Neural progenitor cell (in vitro differentiated cells): ENCODE measurements at regions not wholly inside any gene's neighbourhood (a gene's known extent, or its start where the extent isn't known, plus 50 kb on each side); places are given as distances from the start of the nearest gene placed in this dataset.
"Not testable (repeated sequence)": the region's sequence is repeated elsewhere in the genome, so short reads cannot be mapped to it uniquely, and the experiment has no call there.

Experiments
- DNase-seq: peaks from one replicate; pipeline ENCODE4 v3.0.0-alpha.2; 2016; ENCODE audit warnings: low spot score
- H2AFZ ChIP-seq: fragments of 200-600 bp; sonication (generic); replicated peaks from 2 replicates; pipeline ENCODE4 v1.6.1; 2016; ENCODE audit warnings: antibody characterized with exemption
- H3F3A ChIP-seq: fragments of 200-600 bp; sonication (generic); 2 replicates; pipeline ENCODE4 v1.6.1; 2016; ENCODE audit warnings: antibody characterized with exemption, low read depth
- H3K27ac ChIP-seq: fragments of 200-600 bp; sonication (generic); 2 replicates; pipeline ENCODE4 v1.5.1; 2016; ENCODE audit warnings: mild to moderate bottlenecking
- H3K27me3 ChIP-seq: fragments of 200-600 bp; sonication (generic); 2 replicates; pipeline ENCODE4 v1.6.1; 2016; ENCODE audit warnings: mild to moderate bottlenecking, moderate library complexity
- H3K36me3 ChIP-seq: fragments of 200-600 bp; sonication (generic); 2 replicates; pipeline ENCODE4 v1.5.1; 2016
- H3K4me1 ChIP-seq: fragments of 200-600 bp; sonication (generic); 2 replicates; pipeline ENCODE4 v1.6.1; 2016; ENCODE audit warnings: mixed run types
- H3K4me2 ChIP-seq: fragments of 200-600 bp; sonication (generic); 2 replicates; pipeline ENCODE4 v1.6.1; 2016
- H3K4me3 ChIP-seq: fragments of 200-600 bp; sonication (generic); 2 replicates; pipeline ENCODE4 v1.5.1; 2016
- H3K79me2 ChIP-seq: fragments of 200-600 bp; sonication (generic); 2 replicates; pipeline ENCODE4 v1.6.1; 2016; ENCODE audit warnings: low read depth
- H3K9ac ChIP-seq: fragments of 200-600 bp; sonication (generic); 2 replicates; pipeline ENCODE4 v1.6.1; 2016
- H3K9me3 ChIP-seq: fragments of 200-600 bp; sonication (generic); 2 replicates; pipeline ENCODE4 v1.5.1; 2016; ENCODE audit warnings: low read depth
- H4K20me1 ChIP-seq: fragments of 200-600 bp; sonication (generic); 2 replicates; pipeline ENCODE4 v1.6.1; 2016; ENCODE audit warnings: low read depth
- H3K27ac Mint-ChIP-seq: 3 replicates; pipeline ENCODE4 v1.8.0; 2021; ENCODE audit warnings: mixed read lengths
- H3K27me3 Mint-ChIP-seq: 2 replicates; pipeline ENCODE4 v1.8.0; 2022; ENCODE audit warnings: low read depth, mild to moderate bottlenecking, inconsistent platforms, moderate library complexity, mixed read lengths; ENCODE audit not compliant: insufficient read depth
- H3K36me3 Mint-ChIP-seq: 3 replicates; pipeline ENCODE4 v1.8.0; 2021; ENCODE audit warnings: mixed read lengths
- H3K4me1 Mint-ChIP-seq: 3 replicates; pipeline ENCODE4 v1.8.0; 2021; ENCODE audit warnings: mixed read lengths
- H3K4me3 Mint-ChIP-seq: 3 replicates; pipeline ENCODE4 v1.8.0; 2021; ENCODE audit warnings: mild to moderate bottlenecking, moderate library complexity, mixed read lengths
- H3K9me3 Mint-ChIP-seq: 3 replicates; pipeline ENCODE4 v1.8.0; 2020; ENCODE audit warnings: mixed read lengths
- CTCF ChIP-seq: fragments of 200-600 bp; sonication (generic); IDR thresholded peaks from 2 replicates; pipeline ENCODE4 v1.5.1; 2017; ENCODE audit warnings: antibody characterized with exemption, mild to moderate bottlenecking
- EZH2 ChIP-seq: fragments of 200-600 bp; sonication (generic); IDR thresholded peaks from 2 replicates; pipeline ENCODE4 v1.6.1; 2017; ENCODE audit warnings: antibody characterized with exemption, mild to moderate bottlenecking, moderate library complexity
- EZH2phosphoT487 ChIP-seq: fragments of 200-600 bp; sonication (generic); IDR thresholded peaks from 2 replicates; pipeline ENCODE4 v1.6.1; 2017; ENCODE audit warnings: antibody characterized with exemption

GRCh38 chr6:125375821-125376220 is 74.1 kb upstream of the HDDC2 start:
- H3K27me3 ChIP-seq = no peaks in the 10 kb centered on the region
- H3K9ac ChIP-seq = no peak overlapping the region
- H3K9me3 ChIP-seq = no peaks in the 10 kb centered on the region
- no peak overlapping the region for H3K4me3 Mint-ChIP-seq
- H3K4me2 ChIP-seq = no peak overlapping the region
- no peaks in the 10 kb centered on the region for H4K20me1 ChIP-seq
- no peak overlapping the region for H2AFZ ChIP-seq
- no peaks in the 10 kb centered on the region for H3K36me3 ChIP-seq
- peaks cover 2% of the 10 kb centered on the region for H3K27me3 Mint-ChIP-seq
- no peaks in the 10 kb centered on the region for H3K36me3 Mint-ChIP-seq
- peaks cover 12% of the 10 kb centered on the region for H3K4me1 ChIP-seq
- no peak for TF ChIP-seq EZH2phosphoT487
- H3K79me2 ChIP-seq = no peaks in the 10 kb centered on the region
- no peak for DNase-seq
- peaks cover 16% of the 10 kb centered on the region for H3K4me1 Mint-ChIP-seq
- H3K4me3 ChIP-seq = no peak overlapping the region
- H3K9me3 Mint-ChIP-seq = no peaks in the 10 kb centered on the region
- H3K27ac Mint-ChIP-seq = no peak overlapping the region
- peaks cover 6% of the 10 kb centered on the region for H3F3A ChIP-seq
- H3K27ac ChIP-seq = no peak overlapping the region

- no peaks in the 10 kb centered on the region for H3K9me3 ChIP-seq
- peaks cover 12% of the 10 kb centered on the region for H3K4me1 ChIP-seq
- H3K4me1 Mint-ChIP-seq = peaks cover 16% of the 10 kb centered on the region
- H4K20me1 ChIP-seq = no peaks in the 10 kb centered on the region
- H2AFZ ChIP-seq = peak overlapping the region; percentile 20
- no peaks in the 10 kb centered on the region for H3K36me3 Mint-ChIP-seq
- no peaks in the 10 kb centered on the region for H3K79me2 ChIP-seq
- peaks cover 6% of the 10 kb centered on the region for H3F3A ChIP-seq
- H3K36me3 ChIP-seq = no peaks in the 10 kb centered on the region
- no peak overlapping the region for H3K4me3 ChIP-seq
- H3K27me3 Mint-ChIP-seq = peaks cover 2% of the 10 kb centered on the region
- no peak overlapping the region for H3K4me2 ChIP-seq
- no peaks in the 10 kb centered on the region for H3K9me3 Mint-ChIP-seq
- H3K27me3 ChIP-seq = no peaks in the 10 kb centered on the region
- no peak overlapping the region for H3K4me3 Mint-ChIP-seq
- no peak overlapping the region for H3K9ac ChIP-seq
- TF ChIP-seq EZH2phosphoT487 (no peak), EZH2 (no peak), CTCF (no peak)
- no peak overlapping the region for H3K27ac ChIP-seq
- no peak for DNase-seq
- peak overlapping the region; percentile 59 for H3K27ac Mint-ChIP-seq
Measured at GRCh38 chr6:125377621-125378020, 75.9 kb upstream of the HDDC2 start.

GRCh38 chr6:125379174-125379573 is 77.4 kb upstream of the HDDC2 start:
- Mint-ChIP-seq H3K27me3 (peaks cover 2% of the 10 kb centered on the region), H3K4me3 (no peak overlapping the region), H3K36me3 (no peaks in the 10 kb centered on the region), H3K4me1 (peaks cover 16% of the 10 kb centered on the region), H3K27ac (no peak overlapping the region), H3K9me3 (no peaks in the 10 kb centered on the region)
- H3K27ac ChIP-seq = peak overlapping the region; percentile 21
- no peaks in the 10 kb centered on the region for H3K36me3 ChIP-seq
- no peak for TF ChIP-seq EZH2
- no peak for TF ChIP-seq CTCF
- TF ChIP-seq EZH2phosphoT487 = no peak
- H3K4me3 ChIP-seq = no peak overlapping the region
- DNase-seq = peak; percentile 40
- H4K20me1 ChIP-seq = no peaks in the 10 kb centered on the region
- peaks cover 12% of the 10 kb centered on the region for H3K4me1 ChIP-seq
- H3K79me2 ChIP-seq = no peaks in the 10 kb centered on the region
- H3K27me3 ChIP-seq = no peaks in the 10 kb centered on the region
- H2AFZ ChIP-seq = no peak overlapping the region
- no peak overlapping the region for H3K9ac ChIP-seq
- H3K4me2 ChIP-seq = peak overlapping the region; percentile 27
- H3F3A ChIP-seq = peaks cover 6% of the 10 kb centered on the region
- H3K9me3 ChIP-seq = no peaks in the 10 kb centered on the region

- Mint-ChIP-seq H3K9me3 (no peaks in the 10 kb centered on the region), H3K36me3 (no peaks in the 10 kb centered on the region), H3K27ac (no peak overlapping the region), H3K27me3 (no peaks in the 10 kb centered on the region), H3K4me3 (no peak overlapping the region), H3K4me1 (peaks cover 16% of the 10 kb centered on the region)
- no peaks in the 10 kb centered on the region for H3K9me3 ChIP-seq
- no peaks in the 10 kb centered on the region for H3K27me3 ChIP-seq
- H3K27ac ChIP-seq = no peak overlapping the region
- no peak overlapping the region for H3K4me3 ChIP-seq
- no peak overlapping the region for H3K9ac ChIP-seq
- TF ChIP-seq EZH2phosphoT487 = no peak
- no peak for TF ChIP-seq EZH2
- no peak for TF ChIP-seq CTCF
- H3K4me2 ChIP-seq = no peak overlapping the region
- DNase-seq = no peak
- no peaks in the 10 kb centered on the region for H3K79me2 ChIP-seq
- no peaks in the 10 kb centered on the region for H4K20me1 ChIP-seq
- no peak overlapping the region for H2AFZ ChIP-seq
- H3K4me1 ChIP-seq = peaks cover 12% of the 10 kb centered on the region
- H3F3A ChIP-seq = peaks cover 6% of the 10 kb centered on the region
- H3K36me3 ChIP-seq = no peaks in the 10 kb centered on the region
Measured at GRCh38 chr6:125380474-125380873, 78.7 kb upstream of the HDDC2 start.

- H3F3A ChIP-seq, H4K20me1 ChIP-seq, H3K4me3 ChIP-seq, H3K36me3 ChIP-seq, DNase-seq, H3K4me2 ChIP-seq, H2AFZ ChIP-seq, H3K9me3 ChIP-seq, H3K9ac ChIP-seq, H3K36me3 Mint-ChIP-seq, H3K9me3 Mint-ChIP-seq, H3K4me1 ChIP-seq, H3K27me3 Mint-ChIP-seq, H3K4me1 Mint-ChIP-seq, H3K27ac ChIP-seq, H3K79me2 ChIP-seq, H3K27ac Mint-ChIP-seq, H3K27me3 ChIP-seq, H3K4me3 Mint-ChIP-seq: not testable (repeated sequence)
Measured at GRCh38 chr6:125386337-125386736, 84.6 kb upstream of the HDDC2 start.
